Neural cell (in vitro differentiated cells): ENCODE measurements at regions not wholly inside any gene's neighbourhood (a gene's known extent, or its start where the extent isn't known, plus 50 kb on each side); places are given as distances from the start of the nearest gene placed in this dataset.
"Not testable (repeated sequence)": the region's sequence is repeated elsewhere in the genome, so short reads cannot be mapped to it uniquely, and the experiment has no call there.

Experiments used
- H2AFZ ChIP-seq: fragments of 200-600, 300-800 bp; sonication (generic), shearing (Covaris generic); 2 replicates; pipeline ENCODE4 v1.6.0; 2014; ENCODE audit warnings: low read depth, mild to moderate bottlenecking, antibody characterized with exemption, low read length, moderate library complexity
- H3F3A ChIP-seq: fragments of 200-600 bp; shearing (Covaris generic); 2 replicates; pipeline ENCODE4 v1.6.1; 2016; ENCODE audit warnings: mild to moderate bottlenecking, moderate library complexity, mixed read lengths, antibody characterized with exemption, low read length; ENCODE audit not compliant: insufficient read depth, poor library complexity, severe bottlenecking
- H3K27ac ChIP-seq: fragments of 200-600, 300-800 bp; sonication (generic), shearing (Covaris generic); 2 replicates; pipeline ENCODE4 v1.5.1; 2014; ENCODE audit warnings: mild to moderate bottlenecking, low read length, moderate library complexity
- H3K27me3 ChIP-seq: fragments of 300-800, 200-600 bp; sonication (generic), shearing (Covaris generic); 2 replicates; pipeline ENCODE4 v1.6.0; 2014; ENCODE audit warnings: mild to moderate bottlenecking, low read depth, low read length, moderate library complexity; ENCODE audit not compliant: insufficient read depth
- H3K36me3 ChIP-seq: fragments of 300-800, 200-600 bp; sonication (generic), shearing (Covaris generic); 2 replicates; pipeline ENCODE4 v1.5.1; 2014; ENCODE audit warnings: mild to moderate bottlenecking, antibody characterized with exemption, low read length, moderate library complexity; ENCODE audit not compliant: insufficient read depth
- H3K4me2 ChIP-seq: fragments of 300-800, 200-600 bp; sonication (generic), shearing (Covaris generic); 2 replicates; pipeline ENCODE4 v1.6.0; 2014; ENCODE audit warnings: mild to moderate bottlenecking, low read length
- H3K4me3 ChIP-seq: fragments of 300-800, 200-600 bp; sonication (generic), shearing (Covaris generic); 2 replicates; pipeline ENCODE4 v1.5.1; 2014; ENCODE audit warnings: mild to moderate bottlenecking, low read length, moderate library complexity
- H3K79me2 ChIP-seq: fragments of 200-600 bp; shearing (Covaris generic); replicated peaks from 2 replicates; pipeline ENCODE4 v1.6.0; 2014; ENCODE audit warnings: mild to moderate bottlenecking, low read length, moderate library complexity; ENCODE audit not compliant: insufficient read depth
- H3K9ac ChIP-seq: fragments of 300-800, 200-600 bp; sonication (generic), shearing (Covaris generic); 2 replicates; pipeline ENCODE4 v1.6.1; 2016; ENCODE audit warnings: mild to moderate bottlenecking, low read length, mixed read lengths
- H3K9me2 ChIP-seq: fragments of 200-600 bp; shearing (Covaris generic); 2 replicates; pipeline ENCODE4 v1.6.1; 2016; ENCODE audit warnings: mild to moderate bottlenecking, low read length, mixed read lengths; ENCODE audit not compliant: insufficient read depth
- H3K9me3 ChIP-seq: fragments of 200-600, 300-800 bp; sonication (generic), shearing (Covaris generic); 2 replicates; pipeline ENCODE4 v1.6.1; 2016; ENCODE audit warnings: mild to moderate bottlenecking, mixed run types, low read length, moderate library complexity, mixed read lengths
- H4K20me1 ChIP-seq: fragments of 200-600 bp; shearing (Covaris generic); 2 replicates; pipeline ENCODE4 v1.6.1; 2016; ENCODE audit warnings: mild to moderate bottlenecking, mixed run types; ENCODE audit not compliant: insufficient read depth
- CTCF ChIP-seq: fragments of 450-650 bp; IDR thresholded peaks from 2 replicates; pipeline ENCODE4 v1.5.1; 2014; ENCODE audit warnings: antibody characterized with exemption, mild to moderate bottlenecking, moderate library complexity; ENCODE audit not compliant: poor library complexity, severe bottlenecking
- EP300 ChIP-seq: fragments of 450-650 bp; conservative IDR thresholded peaks from 2 replicates; pipeline ENCODE4 v1.6.1; 2014; ENCODE audit warnings: antibody characterized with exemption, mild to moderate bottlenecking, moderate library complexity; ENCODE audit not compliant: poor library complexity, severe bottlenecking
- EZH2 ChIP-seq: fragments of 200-600, 300-800 bp; shearing (Covaris generic), sonication (generic); IDR thresholded peaks from 2 replicates; pipeline ENCODE4 v1.6.1; 2014; ENCODE audit warnings: antibody characterized with exemption, low read length, borderline replicate concordance, mild to moderate bottlenecking; ENCODE audit not compliant: insufficient read depth, poor library complexity, severe bottlenecking
- MXI1 ChIP-seq: fragments of 450-650 bp; conservative IDR thresholded peaks from 2 replicates; pipeline ENCODE4 v1.6.1; 2014; ENCODE audit warnings: antibody characterized with exemption, mild to moderate bottlenecking; ENCODE audit not compliant: poor library complexity, severe bottlenecking
- POLR2AphosphoS5 ChIP-seq: IDR thresholded peaks from 2 replicates; pipeline ENCODE4 v1.6.1; 2012
- RAD21 ChIP-seq: fragments of 450-650 bp; conservative IDR thresholded peaks from 2 replicates; pipeline ENCODE4 v1.6.1; 2014; ENCODE audit warnings: antibody characterized with exemption, mild to moderate bottlenecking, moderate library complexity
- REST ChIP-seq: IDR thresholded peaks from 2 replicates; pipeline ENCODE4 v1.6.1; 2012; ENCODE audit warnings: borderline replicate concordance
- SMC3 ChIP-seq: fragments of 450-650 bp; conservative IDR thresholded peaks from 2 replicates; pipeline ENCODE4 v1.6.1; 2014; ENCODE audit warnings: antibody characterized with exemption, mild to moderate bottlenecking, moderate library complexity; ENCODE audit not compliant: poor library complexity
- TAF1 ChIP-seq: IDR thresholded peaks from 2 replicates; pipeline ENCODE4 v1.6.1; 2012; ENCODE audit warnings: low read depth

GRCh38 chr6:88499845-88500699 is 333.9 kb upstream of the CNR1 start:
- H3K9ac ChIP-seq: no peak overlapping the region
- H4K20me1 ChIP-seq: no peaks in the 10 kb centered on the region
- H3K9me3 ChIP-seq: peaks cover under 1% of the 10 kb centered on the region
- no peak overlapping the region for H2AFZ ChIP-seq
- no peak overlapping the region for H3K27ac ChIP-seq
- no peaks in the 10 kb centered on the region for H3K79me2 ChIP-seq
- H3K4me2 ChIP-seq: no peak overlapping the region
- H3K27me3 ChIP-seq: no peaks in the 10 kb centered on the region
- TF ChIP-seq EZH2 (no peak), SMC3 (no peak), POLR2AphosphoS5 (no peak), RAD21 (no peak), REST (no peak), CTCF (no peak), MXI1 (no peak), EP300 (no peak), TAF1 (no peak)
- no peaks in the 10 kb centered on the region for H3F3A ChIP-seq
- H3K36me3 ChIP-seq: no peaks in the 10 kb centered on the region
- no peak overlapping the region for H3K4me3 ChIP-seq
- H3K9me2 ChIP-seq: no peaks in the 10 kb centered on the region

- Histone ChIP-seq H4K20me1 (no peaks in the 10 kb centered on the region), H2AFZ (no peak overlapping the region), H3K27ac (no peak overlapping the region), H3K4me3 (no peak overlapping the region), H3K9ac (no peak overlapping the region), H3F3A (no peaks in the 10 kb centered on the region), H3K9me3 (no peaks in the 10 kb centered on the region), H3K36me3 (no peaks in the 10 kb centered on the region), H3K4me2 (no peak overlapping the region), H3K27me3 (no peaks in the 10 kb centered on the region), H3K79me2 (no peaks in the 10 kb centered on the region), H3K9me2 (no peaks in the 10 kb centered on the region)
- TF ChIP-seq SMC3 (no peak), RAD21 (no peak), EZH2 (no peak), CTCF (no peak), POLR2AphosphoS5 (no peak), TAF1 (no peak), MXI1 (no peak), EP300 (no peak), REST (no peak)
Measured at GRCh38 chr6:88499436-88499835, 333.3 kb upstream of the CNR1 start.

GRCh38 chr6:88497403-88497802 is 331.3 kb upstream of the CNR1 start:
- not testable (repeated sequence) for H2AFZ ChIP-seq, H3K4me3 ChIP-seq, H3K9me3 ChIP-seq, H3K9me2 ChIP-seq, H3K27ac ChIP-seq, H3K36me3 ChIP-seq, H3K9ac ChIP-seq, H3K27me3 ChIP-seq, H3K4me2 ChIP-seq, H3K79me2 ChIP-seq, H3F3A ChIP-seq, H4K20me1 ChIP-seq
